ENCODE measurements at regions not wholly inside any gene's neighbourhood (a gene's known extent, or its start where the extent isn't known, plus 50 kb on each side); places are given as distances from the start of the nearest gene placed in this dataset.

DNA sequence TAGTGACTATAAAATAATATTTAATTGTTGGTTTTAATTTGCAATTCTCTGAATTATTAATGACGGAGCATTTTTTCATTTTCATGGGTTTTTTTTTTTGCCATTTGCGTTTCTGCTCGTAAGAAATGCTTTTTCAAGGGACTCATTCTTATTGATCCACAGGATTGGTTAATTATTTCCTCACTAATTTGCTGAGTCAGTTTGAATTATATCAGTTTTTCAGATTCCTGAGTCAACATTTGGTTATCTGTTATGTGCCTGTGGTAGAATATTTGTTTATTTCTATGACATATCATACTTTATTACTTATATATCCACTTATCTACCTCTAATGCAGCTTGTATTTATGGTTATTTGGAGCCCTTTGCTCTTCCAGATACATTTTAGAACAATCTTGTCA is 257.0 kb upstream of the BTBD3 start:
- TF ChIP-seq, protein P1, sequence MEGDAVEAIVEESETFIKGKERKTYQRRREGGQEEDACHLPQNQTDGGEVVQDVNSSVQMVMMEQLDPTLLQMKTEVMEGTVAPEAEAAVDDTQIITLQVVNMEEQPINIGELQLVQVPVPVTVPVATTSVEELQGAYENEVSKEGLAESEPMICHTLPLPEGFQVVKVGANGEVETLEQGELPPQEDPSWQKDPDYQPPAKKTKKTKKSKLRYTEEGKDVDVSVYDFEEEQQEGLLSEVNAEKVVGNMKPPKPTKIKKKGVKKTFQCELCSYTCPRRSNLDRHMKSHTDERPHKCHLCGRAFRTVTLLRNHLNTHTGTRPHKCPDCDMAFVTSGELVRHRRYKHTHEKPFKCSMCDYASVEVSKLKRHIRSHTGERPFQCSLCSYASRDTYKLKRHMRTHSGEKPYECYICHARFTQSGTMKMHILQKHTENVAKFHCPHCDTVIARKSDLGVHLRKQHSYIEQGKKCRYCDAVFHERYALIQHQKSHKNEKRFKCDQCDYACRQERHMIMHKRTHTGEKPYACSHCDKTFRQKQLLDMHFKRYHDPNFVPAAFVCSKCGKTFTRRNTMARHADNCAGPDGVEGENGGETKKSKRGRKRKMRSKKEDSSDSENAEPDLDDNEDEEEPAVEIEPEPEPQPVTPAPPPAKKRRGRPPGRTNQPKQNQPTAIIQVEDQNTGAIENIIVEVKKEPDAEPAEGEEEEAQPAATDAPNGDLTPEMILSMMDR (conservative IDR thresholded peaks at IDR 0.05 in 1 of 2, IDR thresholded peaks at IDR 0.05 in 1 of 2; ENCODE audit: extremely low read depth in 1 of 2, insufficient read depth in 1 of 2, low read depth in 1 of 2, low read length in 2 of 2): no peak
- TF ChIP-seq EZH2 (IDR thresholded peaks at IDR 0.05; ENCODE audit: borderline replicate concordance, low read length): no peak

Data from mammary epithelial cell (primary cell).